ENCODE measurements at regions not wholly inside any gene's neighbourhood (a gene's known extent, or its start where the extent isn't known, plus 50 kb on each side); places are given as distances from the start of the nearest gene placed in this dataset.

DNA sequence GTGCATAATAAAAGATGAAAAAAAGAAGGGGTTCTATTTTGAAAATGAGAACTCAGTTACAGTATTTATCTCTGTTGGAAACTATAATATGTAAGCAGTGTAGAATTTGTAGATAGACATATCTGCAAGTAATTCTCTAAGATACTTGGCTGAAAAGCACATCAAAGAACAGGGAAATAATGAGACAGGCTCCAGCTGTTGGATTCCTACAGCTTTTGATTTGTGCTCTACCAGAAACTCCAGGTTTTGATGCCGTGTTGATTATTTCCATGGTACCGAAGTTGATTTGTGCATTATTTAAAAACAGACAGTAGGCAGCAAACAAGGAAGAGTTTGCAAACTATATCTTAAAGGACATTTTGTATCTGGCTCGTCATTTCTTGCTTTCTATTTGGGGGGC, 2098.7 kb upstream of the WWC1 start:
- TF ChIP-seq, protein P1, sequence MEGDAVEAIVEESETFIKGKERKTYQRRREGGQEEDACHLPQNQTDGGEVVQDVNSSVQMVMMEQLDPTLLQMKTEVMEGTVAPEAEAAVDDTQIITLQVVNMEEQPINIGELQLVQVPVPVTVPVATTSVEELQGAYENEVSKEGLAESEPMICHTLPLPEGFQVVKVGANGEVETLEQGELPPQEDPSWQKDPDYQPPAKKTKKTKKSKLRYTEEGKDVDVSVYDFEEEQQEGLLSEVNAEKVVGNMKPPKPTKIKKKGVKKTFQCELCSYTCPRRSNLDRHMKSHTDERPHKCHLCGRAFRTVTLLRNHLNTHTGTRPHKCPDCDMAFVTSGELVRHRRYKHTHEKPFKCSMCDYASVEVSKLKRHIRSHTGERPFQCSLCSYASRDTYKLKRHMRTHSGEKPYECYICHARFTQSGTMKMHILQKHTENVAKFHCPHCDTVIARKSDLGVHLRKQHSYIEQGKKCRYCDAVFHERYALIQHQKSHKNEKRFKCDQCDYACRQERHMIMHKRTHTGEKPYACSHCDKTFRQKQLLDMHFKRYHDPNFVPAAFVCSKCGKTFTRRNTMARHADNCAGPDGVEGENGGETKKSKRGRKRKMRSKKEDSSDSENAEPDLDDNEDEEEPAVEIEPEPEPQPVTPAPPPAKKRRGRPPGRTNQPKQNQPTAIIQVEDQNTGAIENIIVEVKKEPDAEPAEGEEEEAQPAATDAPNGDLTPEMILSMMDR (IDR thresholded peaks at IDR 0.05) = no peak
- TF ChIP-seq ZFX (IDR thresholded peaks at IDR 0.05; ENCODE audit: borderline replicate concordance) = no peak
